DOHH2 (cell line): ENCODE measurements at regions not wholly inside any gene's neighbourhood (a gene's known extent, or its start where the extent isn't known, plus 50 kb on each side); places are given as distances from the start of the nearest gene placed in this dataset.
"Not testable (repeated sequence)": the region's sequence is repeated elsewhere in the genome, so short reads cannot be mapped to it uniquely, and the experiment has no call there.

Experiments
- H3F3A ChIP-seq: fragments of 200-600 bp; sonication (generic), shearing (Covaris generic); 2 replicates; pipeline ENCODE4 v1.6.0; 2016; ENCODE audit warnings: antibody characterized with exemption, mild to moderate bottlenecking; ENCODE audit not compliant: control insufficient read depth, insufficient read depth
- H3K27ac ChIP-seq: fragments of 200-600 bp; sonication (generic); 2 replicates; pipeline ENCODE4 v1.5.1; 2014; ENCODE audit warnings: low read depth, mild to moderate bottlenecking, low read length, moderate library complexity
- H3K27me3 ChIP-seq: fragments of 200-600 bp; sonication (generic); 2 replicates; pipeline ENCODE4 v1.6.1; 2014; ENCODE audit warnings: mild to moderate bottlenecking, low read length, mixed read lengths; ENCODE audit not compliant: control insufficient read depth
- H3K36me3 ChIP-seq: fragments of 200-600 bp; sonication (generic); 2 replicates; pipeline ENCODE4 v1.6.1; 2014; ENCODE audit warnings: mild to moderate bottlenecking, low read length, moderate library complexity, mixed read lengths; ENCODE audit not compliant: control insufficient read depth
- H3K4me1 ChIP-seq: fragments of 200-600 bp; sonication (generic); 2 replicates; pipeline ENCODE4 v1.6.1; 2014; ENCODE audit warnings: mild to moderate bottlenecking, low read length, mixed read lengths; ENCODE audit not compliant: control insufficient read depth
- H3K4me2 ChIP-seq: fragments of 200-600 bp; sonication (generic); 2 replicates; pipeline ENCODE4 v1.6.0; 2014; ENCODE audit warnings: mild to moderate bottlenecking, low read length, moderate library complexity
- H3K4me3 ChIP-seq: fragments of 200-600 bp; sonication (generic); 2 replicates; pipeline ENCODE4 v1.5.1; 2014; ENCODE audit warnings: mild to moderate bottlenecking, low read length, mixed read lengths
- H3K79me2 ChIP-seq: fragments of 200-600 bp; sonication (generic); 2 replicates; pipeline ENCODE4 v1.6.1; 2014; ENCODE audit warnings: mild to moderate bottlenecking, low read length, mixed read lengths; ENCODE audit not compliant: control insufficient read depth
- H3K9me2 ChIP-seq: fragments of 200-600 bp; sonication (generic); replicated peaks from 2 replicates; pipeline ENCODE4 v1.6.1; 2014; ENCODE audit warnings: mild to moderate bottlenecking, low read length, mixed read lengths; ENCODE audit not compliant: control insufficient read depth
- H3K9me3 ChIP-seq: fragments of 200-600 bp; sonication (generic); 2 replicates; pipeline ENCODE4 v1.6.1; 2014; ENCODE audit warnings: antibody characterized with exemption, low read length, mixed read lengths; ENCODE audit not compliant: control insufficient read depth, insufficient read depth
- H4K20me1 ChIP-seq: fragments of 200-600 bp; sonication (generic); 2 replicates; pipeline ENCODE4 v1.6.0; 2014; ENCODE audit warnings: low read depth, mild to moderate bottlenecking, antibody characterized with exemption, low read length, moderate library complexity; ENCODE audit not compliant: control insufficient read depth, insufficient read depth
- EZH2phosphoT487 ChIP-seq: fragments of 200-600 bp; sonication (generic); IDR thresholded peaks from 2 replicates; pipeline ENCODE4 v1.6.1; 2017; ENCODE audit warnings: borderline replicate concordance, mild to moderate bottlenecking, antibody characterized with exemption, low read length, moderate library complexity, mixed read lengths
- TF ChIP-seq, protein P1 (sequence below): fragments of 200-600 bp; sonication (generic); IDR thresholded peaks from one replicate; pipeline ENCODE4 v1.5.1; 2014; ENCODE audit warnings: antibody characterized with exemption, mild to moderate bottlenecking, low read depth, low read length; ENCODE audit not compliant: poor library complexity, severe bottlenecking

DNA sequence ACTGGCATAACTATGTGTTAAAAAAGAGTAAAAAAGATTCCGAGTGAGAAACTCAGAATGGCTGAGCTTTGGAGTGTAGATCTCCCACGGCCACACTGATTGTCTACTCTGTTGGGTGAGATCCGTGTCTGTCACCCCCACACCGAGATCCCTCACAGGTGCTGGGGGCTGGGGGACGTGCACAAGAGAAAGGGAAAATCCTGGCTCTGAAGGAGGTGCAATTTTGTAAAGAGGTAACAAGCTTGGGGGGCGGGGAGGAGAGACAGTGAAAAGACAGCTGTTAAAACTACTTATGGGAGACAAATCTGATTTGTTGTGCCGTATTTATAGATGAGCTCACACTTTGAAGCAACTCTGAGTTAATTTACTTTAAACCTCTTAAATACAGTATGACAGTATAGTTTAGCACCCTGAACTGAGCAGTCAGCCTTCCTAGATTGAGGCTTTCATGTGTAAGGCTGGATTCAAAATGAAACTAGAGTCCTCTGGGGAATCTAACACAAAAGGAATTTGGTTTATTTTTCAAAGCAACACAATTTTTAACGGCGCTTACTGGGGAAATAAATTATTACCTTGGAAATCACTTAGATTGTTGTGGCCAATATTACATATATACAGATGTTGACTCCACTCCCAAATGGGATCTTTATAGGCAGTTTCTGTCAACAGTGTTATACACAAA, 167.4 kb upstream of the RGS6 start:
- Histone ChIP-seq H3K79me2 (no peaks in the 10 kb centered on the region), H3K36me3 (no peaks in the 10 kb centered on the region), H3K4me1 (no peaks in the 10 kb centered on the region), H3K4me3 (no peak overlapping the region), H3K4me2 (no peak overlapping the region), H3K27me3 (no peaks in the 10 kb centered on the region), H4K20me1 (no peaks in the 10 kb centered on the region), H3K27ac (no peak overlapping the region), H3K9me2 (no peaks in the 10 kb centered on the region), H3F3A (no peaks in the 10 kb centered on the region), H3K9me3 (no peaks in the 10 kb centered on the region)
- TF ChIP-seq, protein P1, sequence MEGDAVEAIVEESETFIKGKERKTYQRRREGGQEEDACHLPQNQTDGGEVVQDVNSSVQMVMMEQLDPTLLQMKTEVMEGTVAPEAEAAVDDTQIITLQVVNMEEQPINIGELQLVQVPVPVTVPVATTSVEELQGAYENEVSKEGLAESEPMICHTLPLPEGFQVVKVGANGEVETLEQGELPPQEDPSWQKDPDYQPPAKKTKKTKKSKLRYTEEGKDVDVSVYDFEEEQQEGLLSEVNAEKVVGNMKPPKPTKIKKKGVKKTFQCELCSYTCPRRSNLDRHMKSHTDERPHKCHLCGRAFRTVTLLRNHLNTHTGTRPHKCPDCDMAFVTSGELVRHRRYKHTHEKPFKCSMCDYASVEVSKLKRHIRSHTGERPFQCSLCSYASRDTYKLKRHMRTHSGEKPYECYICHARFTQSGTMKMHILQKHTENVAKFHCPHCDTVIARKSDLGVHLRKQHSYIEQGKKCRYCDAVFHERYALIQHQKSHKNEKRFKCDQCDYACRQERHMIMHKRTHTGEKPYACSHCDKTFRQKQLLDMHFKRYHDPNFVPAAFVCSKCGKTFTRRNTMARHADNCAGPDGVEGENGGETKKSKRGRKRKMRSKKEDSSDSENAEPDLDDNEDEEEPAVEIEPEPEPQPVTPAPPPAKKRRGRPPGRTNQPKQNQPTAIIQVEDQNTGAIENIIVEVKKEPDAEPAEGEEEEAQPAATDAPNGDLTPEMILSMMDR = no peak
- no peak for TF ChIP-seq EZH2phosphoT487

GRCh38 chr14:71765505-71765904, 166.7 kb upstream of the RGS6 start:
- Histone ChIP-seq H3F3A (no peaks in the 10 kb centered on the region), H4K20me1 (no peaks in the 10 kb centered on the region), H3K9me3 (no peaks in the 10 kb centered on the region), H3K79me2 (no peaks in the 10 kb centered on the region), H3K36me3 (no peaks in the 10 kb centered on the region), H3K4me2 (no peak overlapping the region), H3K4me1 (no peaks in the 10 kb centered on the region), H3K27ac (no peak overlapping the region), H3K27me3 (no peaks in the 10 kb centered on the region), H3K4me3 (no peak overlapping the region), H3K9me2 (no peaks in the 10 kb centered on the region)
- TF ChIP-seq EZH2phosphoT487 = no peak
- TF ChIP-seq, protein P1 = no peak

DNA sequence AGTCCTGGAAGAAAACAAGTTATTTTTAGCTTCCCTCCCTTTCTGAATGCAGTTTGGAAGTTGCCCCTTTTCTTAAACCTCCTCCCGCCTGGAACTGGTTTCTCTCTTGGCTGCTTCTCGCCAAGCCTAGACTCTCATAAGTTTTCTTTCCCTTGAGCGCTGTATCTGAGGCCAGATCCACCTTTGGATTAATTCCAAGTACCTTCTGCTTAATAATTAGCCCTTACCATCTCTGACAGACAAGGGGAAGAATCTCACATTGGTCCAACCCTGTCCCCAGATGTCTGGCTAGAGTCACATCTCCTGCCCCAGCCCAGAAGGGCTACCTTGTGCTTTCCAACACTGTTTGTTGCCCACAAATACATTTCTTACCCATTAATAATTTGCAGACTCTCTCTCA, 161.8 kb upstream of the RGS6 start:
- Histone ChIP-seq H3K4me3 (no peak overlapping the region), H3K4me1 (no peaks in the 10 kb centered on the region), H3K27ac (no peak overlapping the region), H3K36me3 (no peaks in the 10 kb centered on the region), H3K79me2 (no peaks in the 10 kb centered on the region), H3F3A (no peaks in the 10 kb centered on the region), H4K20me1 (no peaks in the 10 kb centered on the region), H3K9me3 (0 out of 2 replicates have a peak, but pooled peaks cover 7% of the 10 kb centered on the region), H3K27me3 (no peaks in the 10 kb centered on the region), H3K4me2 (no peak overlapping the region), H3K9me2 (no peaks in the 10 kb centered on the region)
- TF ChIP-seq EZH2phosphoT487 = no peak
- TF ChIP-seq, protein P1 = no peak

GRCh38 chr14:71771421-71771820, 160.8 kb upstream of the RGS6 start:
- not testable (repeated sequence) for H3K36me3 ChIP-seq, H3K9me2 ChIP-seq, H3K4me2 ChIP-seq, H3K9me3 ChIP-seq, H3K27ac ChIP-seq, H3K4me1 ChIP-seq, H4K20me1 ChIP-seq, H3F3A ChIP-seq, H3K27me3 ChIP-seq, H3K79me2 ChIP-seq, H3K4me3 ChIP-seq

- H3K27ac ChIP-seq, H3F3A ChIP-seq, H4K20me1 ChIP-seq, H3K36me3 ChIP-seq, H3K9me3 ChIP-seq, H3K9me2 ChIP-seq, H3K27me3 ChIP-seq, H3K4me2 ChIP-seq, H3K4me3 ChIP-seq, H3K79me2 ChIP-seq, H3K4me1 ChIP-seq: not testable (repeated sequence)
These were observed 160.2 kb upstream of the RGS6 start for GRCh38 chr14:71771996-71772395.
